ENCODE measurements at regions not wholly inside any gene's neighbourhood (a gene's known extent, or its start where the extent isn't known, plus 50 kb on each side); places are given as distances from the start of the nearest gene placed in this dataset.

DNA sequence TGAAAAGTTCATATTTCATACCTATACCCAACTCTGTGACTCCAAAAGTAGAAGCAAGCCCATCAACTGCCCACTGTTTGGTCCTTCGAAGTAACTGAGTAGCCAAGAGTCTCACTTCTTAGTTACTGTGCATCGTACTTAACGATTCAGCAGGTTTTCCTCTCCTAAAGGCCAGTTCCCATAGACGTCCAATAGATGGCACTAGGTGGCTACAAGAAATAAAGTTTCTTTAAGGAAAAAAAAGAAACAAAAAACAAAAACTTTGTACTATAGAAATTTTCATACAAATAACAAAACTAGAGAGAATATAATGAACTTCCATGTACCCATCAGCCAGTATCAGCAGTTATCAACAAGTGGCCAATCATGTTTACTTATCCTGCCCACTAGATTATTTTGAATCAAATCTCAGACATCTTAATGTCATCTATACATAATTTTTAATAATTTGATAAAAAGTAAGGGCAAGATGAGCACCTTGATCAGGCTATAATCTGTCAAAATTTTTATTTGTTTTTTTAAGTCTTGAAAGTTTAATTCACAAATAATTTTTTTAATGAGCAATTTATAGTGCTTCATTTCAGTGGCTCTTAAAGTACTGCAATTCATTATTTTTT is 63.8 kb upstream of the ACP3 start:
- peak; percentile 89 for DNase-seq (ENCODE audit: low read depth)
- no peak overlapping the region for H3K4me3 ChIP-seq (ENCODE audit: low read depth, low read length)
- TF ChIP-seq, protein P1, sequence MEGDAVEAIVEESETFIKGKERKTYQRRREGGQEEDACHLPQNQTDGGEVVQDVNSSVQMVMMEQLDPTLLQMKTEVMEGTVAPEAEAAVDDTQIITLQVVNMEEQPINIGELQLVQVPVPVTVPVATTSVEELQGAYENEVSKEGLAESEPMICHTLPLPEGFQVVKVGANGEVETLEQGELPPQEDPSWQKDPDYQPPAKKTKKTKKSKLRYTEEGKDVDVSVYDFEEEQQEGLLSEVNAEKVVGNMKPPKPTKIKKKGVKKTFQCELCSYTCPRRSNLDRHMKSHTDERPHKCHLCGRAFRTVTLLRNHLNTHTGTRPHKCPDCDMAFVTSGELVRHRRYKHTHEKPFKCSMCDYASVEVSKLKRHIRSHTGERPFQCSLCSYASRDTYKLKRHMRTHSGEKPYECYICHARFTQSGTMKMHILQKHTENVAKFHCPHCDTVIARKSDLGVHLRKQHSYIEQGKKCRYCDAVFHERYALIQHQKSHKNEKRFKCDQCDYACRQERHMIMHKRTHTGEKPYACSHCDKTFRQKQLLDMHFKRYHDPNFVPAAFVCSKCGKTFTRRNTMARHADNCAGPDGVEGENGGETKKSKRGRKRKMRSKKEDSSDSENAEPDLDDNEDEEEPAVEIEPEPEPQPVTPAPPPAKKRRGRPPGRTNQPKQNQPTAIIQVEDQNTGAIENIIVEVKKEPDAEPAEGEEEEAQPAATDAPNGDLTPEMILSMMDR (conservative IDR thresholded peaks at IDR 0.05; ENCODE audit: low read depth, low read length) = peak; percentile 82

DNA sequence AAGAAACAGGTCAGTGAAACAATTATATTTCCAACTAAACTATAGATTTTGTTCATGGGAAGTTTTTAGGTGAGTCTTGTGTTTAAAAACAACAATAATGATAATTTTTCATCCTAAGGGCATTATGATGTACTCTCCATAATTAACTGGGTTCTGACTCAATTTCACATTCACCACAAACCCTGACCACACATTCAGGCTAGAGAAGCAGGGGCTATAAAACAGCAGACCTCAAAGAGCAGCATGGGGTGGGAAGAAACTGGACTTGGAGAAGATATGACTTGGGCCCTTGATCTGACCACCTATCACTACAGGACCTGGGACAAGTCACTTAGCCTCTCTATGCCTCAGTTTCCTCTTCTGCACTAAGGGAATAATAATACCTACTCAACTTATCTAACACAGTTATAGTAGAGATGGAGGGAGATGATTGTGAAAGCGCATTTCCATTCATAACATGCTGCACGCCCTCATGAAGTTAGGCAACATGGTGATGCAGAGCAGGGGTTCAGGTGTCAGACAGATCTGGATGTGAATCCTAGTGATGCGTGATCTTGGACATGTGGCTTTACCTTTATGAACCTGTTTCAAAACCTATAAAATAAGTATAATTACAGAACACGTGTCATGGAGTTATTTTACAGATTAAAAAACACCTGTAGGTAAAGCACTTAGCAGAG is 63.0 kb upstream of the ACP3 start:
- TF ChIP-seq, protein P1 (conservative IDR thresholded peaks at IDR 0.05; ENCODE audit: low read depth, low read length) = no peak
- H3K4me3 ChIP-seq (ENCODE audit: low read depth, low read length) = no peak overlapping the region
- peak; percentile 11 for DNase-seq (ENCODE audit: low read depth)

DNA sequence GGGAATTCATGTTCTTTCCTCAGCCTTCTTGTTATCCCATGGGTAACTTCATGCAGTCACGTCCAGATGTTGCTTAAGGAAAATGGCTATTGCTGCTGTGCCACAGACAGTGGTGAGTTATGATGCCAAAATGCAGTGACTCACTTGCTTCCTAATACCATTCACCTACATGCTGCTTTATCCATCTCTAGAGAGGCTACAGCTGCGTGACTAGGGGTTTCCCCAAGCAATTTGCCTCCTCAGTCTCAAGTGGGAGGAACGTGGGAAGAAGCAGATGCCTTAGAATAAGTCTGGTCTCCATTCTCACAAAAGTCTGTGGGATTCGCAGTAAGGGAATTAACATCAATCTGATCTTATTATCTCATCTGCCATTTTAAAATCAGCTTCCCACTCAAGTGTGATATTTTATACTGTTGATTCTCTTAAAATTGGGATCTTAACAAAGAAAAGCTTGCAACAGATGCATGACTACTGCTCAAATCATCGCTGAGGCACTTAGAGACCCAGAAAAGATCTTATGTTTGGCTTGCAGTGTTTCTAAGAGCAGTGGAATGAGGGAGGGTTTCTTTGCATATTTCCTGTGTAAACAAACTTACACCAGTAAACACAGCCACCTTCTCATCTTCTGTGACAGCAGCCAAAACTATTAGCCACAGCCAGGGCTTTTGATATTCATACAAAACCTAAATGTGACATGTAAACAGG is 62.0 kb upstream of the ACP3 start:
- DNase-seq (ENCODE audit: low read depth) = peak; percentile 72
- TF ChIP-seq, protein P1 (conservative IDR thresholded peaks at IDR 0.05; ENCODE audit: low read depth, low read length) = no peak
- no peak overlapping the region for H3K4me3 ChIP-seq (ENCODE audit: low read depth, low read length)

DNA sequence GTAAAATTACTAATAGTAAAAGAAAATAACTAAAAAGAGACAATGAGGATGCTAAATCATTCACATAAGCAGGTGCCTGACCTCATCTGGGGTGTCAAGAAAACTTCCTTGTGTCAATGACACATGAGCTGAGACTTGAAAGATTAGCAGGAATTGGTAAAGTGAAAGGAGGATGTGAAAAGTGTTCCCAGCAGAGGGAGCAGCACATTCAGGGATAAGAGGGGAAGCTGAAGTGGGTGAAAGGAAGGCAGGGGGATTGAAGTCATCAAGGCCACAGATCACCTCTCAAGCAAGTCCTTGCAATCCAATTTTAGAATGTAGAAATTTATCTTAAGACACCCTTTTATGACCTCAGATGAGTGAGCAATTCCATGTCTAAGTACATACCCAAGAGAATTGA is 60.2 kb upstream of the ACP3 start:
- no peak overlapping the region for H3K4me3 ChIP-seq (ENCODE audit: low read depth, low read length)
- TF ChIP-seq, protein P1 (conservative IDR thresholded peaks at IDR 0.05; ENCODE audit: low read depth, low read length) = peak; percentile 83
- DNase-seq (ENCODE audit: low read depth) = peak; percentile 88

DNA sequence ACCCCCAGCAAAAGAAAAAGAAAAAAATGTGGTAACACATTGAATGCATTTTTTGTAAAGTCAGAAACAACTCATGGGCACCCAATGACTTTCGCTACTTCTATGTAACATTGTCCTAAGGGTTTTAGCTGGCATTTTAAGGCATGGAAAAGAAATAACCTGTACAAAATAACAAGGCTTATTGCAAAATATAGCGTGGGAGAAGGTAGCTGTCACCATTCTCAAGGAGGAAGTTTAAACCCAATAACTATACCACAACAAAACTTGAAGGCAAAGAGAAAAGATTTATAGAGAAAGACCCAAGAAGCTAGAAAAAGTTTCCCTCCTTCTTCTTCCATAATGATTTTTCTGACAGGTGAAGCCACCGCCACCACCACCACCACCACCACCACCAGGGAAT is 55.7 kb upstream of the ACP3 start:
- no peak overlapping the region for H3K4me3 ChIP-seq (ENCODE audit: low read depth, low read length)
- no peak for DNase-seq (ENCODE audit: low read depth)
- TF ChIP-seq, protein P1 (conservative IDR thresholded peaks at IDR 0.05; ENCODE audit: low read depth, low read length) = no peak

DNA sequence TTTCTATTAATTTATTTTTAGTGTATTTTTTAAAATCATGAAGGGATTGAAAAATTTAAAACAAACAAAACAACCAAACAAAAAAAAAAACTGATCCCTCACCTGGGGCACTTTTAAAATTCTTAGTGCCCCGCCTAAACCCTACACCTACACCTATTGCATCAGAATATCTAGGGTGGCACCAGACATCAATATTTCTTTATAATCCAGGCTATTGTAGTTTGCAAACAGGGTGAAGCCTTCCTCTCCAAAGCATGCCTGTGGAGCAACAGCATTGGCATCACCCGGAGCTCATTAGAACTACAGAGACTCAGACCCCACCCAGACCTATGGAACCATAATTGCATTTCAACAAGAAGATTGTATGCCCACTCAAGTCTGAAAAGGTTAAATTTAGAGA is 54.9 kb upstream of the ACP3 start:
- H3K4me3 ChIP-seq (ENCODE audit: low read depth, low read length) = no peak overlapping the region
- DNase-seq (ENCODE audit: low read depth) = no peak
- TF ChIP-seq, protein P1 (conservative IDR thresholded peaks at IDR 0.05; ENCODE audit: low read depth, low read length) = no peak
